Activated T-helper 9 cell treated with anti-CD3 and anti-CD28 coated beads, Interleukin-2, amount 50 U/mL, for 16 hours (primary cell): ENCODE measurements at regions not wholly inside any gene's neighbourhood (a gene's known extent, or its start where the extent isn't known, plus 50 kb on each side); places are given as distances from the start of the nearest gene placed in this dataset.

Experiments
- DNase-seq: peaks from one replicate; pipeline ENCODE4 v3.0.0-alpha.2; 2020; ENCODE audit warnings: low read depth

DNA sequence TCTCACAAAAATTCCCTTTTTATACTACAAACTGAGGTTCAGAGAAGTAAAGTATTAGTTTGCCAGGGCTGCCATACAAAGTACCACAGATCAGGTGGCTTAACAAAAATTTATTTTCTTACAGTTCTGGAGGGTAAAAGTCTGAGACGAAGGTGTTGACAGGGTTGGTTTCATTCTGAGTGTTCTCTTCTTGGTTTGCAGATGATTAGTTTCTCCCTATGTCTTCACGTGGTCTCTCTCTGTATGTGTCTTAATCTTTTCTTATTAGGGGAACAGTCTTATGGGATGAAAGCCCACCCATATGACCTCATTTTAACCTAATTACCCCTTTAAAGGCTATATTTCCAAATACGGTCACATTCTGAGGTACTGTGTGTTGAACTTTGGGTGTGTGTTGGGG, 274.2 kb downstream of the BRINP1 start:
- DNase-seq: no peak

DNA sequence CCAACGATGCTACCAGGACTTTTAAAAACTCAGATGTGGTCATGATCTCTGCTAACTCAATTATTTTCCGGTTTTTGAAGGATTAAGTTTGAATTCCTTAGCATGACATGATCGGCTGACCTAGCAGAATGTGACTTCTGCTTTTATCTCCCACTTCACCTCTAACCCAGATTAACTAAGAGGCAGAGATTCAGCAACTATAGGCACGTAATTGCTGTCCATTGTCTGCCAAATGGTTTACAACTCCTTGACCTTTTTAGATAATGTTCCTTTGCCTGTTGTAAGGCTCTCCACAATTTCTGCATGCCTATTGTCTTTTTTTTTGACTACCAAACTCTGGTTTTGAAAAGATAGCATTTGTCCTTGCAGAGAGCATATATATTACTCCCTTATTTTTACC, 268.2 kb downstream of the BRINP1 start:
- no peak for DNase-seq

DNA sequence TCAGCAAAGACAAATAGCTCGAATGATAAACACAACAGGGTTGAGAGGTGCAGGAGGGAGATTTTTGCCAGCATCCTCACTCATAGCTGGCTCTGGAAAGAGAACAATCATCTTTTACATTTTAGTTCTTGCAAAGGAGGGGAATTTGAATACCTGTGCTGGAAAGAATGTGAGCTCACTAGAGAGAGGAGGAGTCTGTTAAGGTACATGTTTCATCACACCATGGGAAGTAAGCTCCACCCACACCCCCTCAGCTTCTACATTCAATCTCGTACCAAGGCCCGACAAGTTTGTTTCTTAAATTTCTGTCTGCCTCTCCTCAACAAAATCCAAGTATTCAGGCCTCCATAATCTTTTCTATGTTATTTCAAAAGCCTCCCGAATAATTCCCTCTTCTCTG, 254.6 kb downstream of the BRINP1 start:
- DNase-seq: no peak
